ENCODE measurements at regions not wholly inside any gene's neighbourhood (a gene's known extent, or its start where the extent isn't known, plus 50 kb on each side); places are given as distances from the start of the nearest gene placed in this dataset.

DNA sequence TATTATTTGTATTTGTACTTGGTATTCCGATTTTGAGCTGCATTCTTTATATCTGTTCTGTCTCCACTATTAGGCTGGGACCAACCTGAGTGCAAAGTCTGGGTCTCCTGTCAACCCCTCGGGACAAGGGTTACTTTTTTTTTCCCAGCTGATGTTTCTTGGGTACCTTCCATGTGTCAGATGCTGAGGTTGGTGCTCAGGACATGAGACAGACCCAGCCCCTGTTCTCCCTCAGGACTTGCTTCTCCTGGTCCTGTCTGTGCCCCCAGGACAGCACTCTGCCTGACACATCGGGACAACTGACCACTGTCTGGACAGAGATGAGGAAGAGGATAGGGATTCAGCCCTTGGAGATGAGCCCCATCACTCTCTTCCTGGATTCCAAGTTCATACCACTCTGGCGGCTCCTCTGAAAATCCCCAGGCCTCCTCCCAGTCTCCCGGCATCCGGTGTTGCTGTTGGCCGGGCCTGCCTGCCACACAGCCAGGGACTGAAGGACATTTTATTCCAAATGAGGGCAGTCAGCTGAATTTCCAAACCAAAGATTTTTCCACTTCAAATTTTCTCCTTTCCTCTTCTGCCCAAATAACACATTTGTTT, 55.6 kb upstream of the FMOD start:
- in situ Hi-C loops (cut with HindIII; ENCODE audit: extremely low pct_ligation_motif_present, low pct_unique_long_range_greater_than_20kb) (no loop called here), intact Hi-C loops (cut with micrococcal nuclease; ENCODE audit: unreplicated experiment) (no loop called here)
- POLR2A ChIA-PET, result no interaction called here
- no peaks in the 10 kb centered on the region for H3K9me3 ChIP-seq (ENCODE audit: low read length)
- no TSS peak for BruUV-seq (replicated peaks)
- no peaks in the 10 kb centered on the region for H3K79me2 ChIP-seq (ENCODE audit: insufficient read depth, low read length)
- CTCF ChIA-PET (ENCODE audit: low intra/inter-chr PET ratio, low total read pairs), result no interaction called here
- H3K9ac ChIP-seq (ENCODE audit: insufficient read depth, low read depth, low read length), result no peak overlapping the region
- no peak overlapping the region for H3K4me2 ChIP-seq (ENCODE audit: low read depth, low read length)
- no peak overlapping the region for H3K4me3 ChIP-seq (replicated peaks in 1 of 3; ENCODE audit: insufficient read depth in 1 of 3, low read depth in 2 of 3, low read length in 3 of 3)
- peaks cover 0 to 15% of the 10 kb centered on the region in 2 experiments; a peak in 2 of 5 replicates for H3K27me3 ChIP-seq (ENCODE audit: control insufficient read depth in 1 of 2, insufficient read depth in 2 of 2, low read length in 2 of 2)
- FAIRE-seq (no peak), ATAC-seq (no peak), DNase-seq (ENCODE audit: low spot score) (no peak)
- no peaks in the 10 kb centered on the region for H3K36me3 ChIP-seq (replicated peaks in 1 of 2; ENCODE audit: control insufficient read depth in 1 of 2, insufficient read depth in 2 of 2, low read length in 2 of 2)
- 37% methylated on average over 7 of the region's 7 CpGs for WGBS (ENCODE audit: low lambda C conversion rate)
- no peak overlapping the region for H3K27ac ChIP-seq (ENCODE audit: extremely low read length, insufficient read depth, low read length)
- no peaks in the 10 kb centered on the region for H3K4me1 ChIP-seq (ENCODE audit: insufficient read depth, low read length)
- no peak overlapping the region for H2AFZ ChIP-seq (ENCODE audit: low read length)
- no peaks in the 10 kb centered on the region for H4K20me1 ChIP-seq (ENCODE audit: insufficient read depth, low read length)
- TF ChIP-seq SATB2 (CRISPR knock-in tag; IDR thresholded peaks at IDR 0.05) (no peak), MXD4 (CRISPR knock-in tag; IDR thresholded peaks at IDR 0.05) (no peak), HNRNPK (IDR thresholded peaks at IDR 0.05; ENCODE audit: low read depth, low read length, poor library complexity, severe bottlenecking) (no peak), ASH2L (IDR thresholded peaks at IDR 0.05; ENCODE audit: insufficient read length, low read depth, low read length) (no peak), SIX4 (CRISPR knock-in tag; IDR thresholded peaks at IDR 0.05) (no peak), KMT2B (CRISPR knock-in tag; IDR thresholded peaks at IDR 0.05) (no peak), THYN1 (CRISPR knock-in tag; IDR thresholded peaks at IDR 0.05; ENCODE audit: borderline replicate concordance, low read depth) (no peak), GABPA (IDR thresholded peaks at IDR 0.05; ENCODE audit: low read depth, low read length) (no peak), GABPA (CRISPR knock-in tag; IDR thresholded peaks at IDR 0.05; ENCODE audit: low read depth) (no peak)
- TF ChIP-seq, protein P1, sequence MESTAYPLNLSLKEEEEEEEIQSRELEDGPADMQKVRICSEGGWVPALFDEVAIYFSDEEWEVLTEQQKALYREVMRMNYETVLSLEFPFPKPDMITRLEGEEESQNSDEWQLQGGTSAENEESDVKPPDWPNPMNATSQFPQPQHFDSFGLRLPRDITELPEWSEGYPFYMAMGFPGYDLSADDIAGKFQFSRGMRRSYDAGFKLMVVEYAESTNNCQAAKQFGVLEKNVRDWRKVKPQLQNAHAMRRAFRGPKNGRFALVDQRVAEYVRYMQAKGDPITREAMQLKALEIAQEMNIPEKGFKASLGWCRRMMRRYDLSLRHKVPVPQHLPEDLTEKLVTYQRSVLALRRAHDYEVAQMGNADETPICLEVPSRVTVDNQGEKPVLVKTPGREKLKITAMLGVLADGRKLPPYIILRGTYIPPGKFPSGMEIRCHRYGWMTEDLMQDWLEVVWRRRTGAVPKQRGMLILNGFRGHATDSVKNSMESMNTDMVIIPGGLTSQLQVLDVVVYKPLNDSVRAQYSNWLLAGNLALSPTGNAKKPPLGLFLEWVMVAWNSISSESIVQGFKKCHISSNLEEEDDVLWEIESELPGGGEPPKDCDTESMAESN (CRISPR knock-in tag; conservative IDR thresholded peaks at IDR 0.05), result no peak
- TF ChIP-seq, protein P2, sequence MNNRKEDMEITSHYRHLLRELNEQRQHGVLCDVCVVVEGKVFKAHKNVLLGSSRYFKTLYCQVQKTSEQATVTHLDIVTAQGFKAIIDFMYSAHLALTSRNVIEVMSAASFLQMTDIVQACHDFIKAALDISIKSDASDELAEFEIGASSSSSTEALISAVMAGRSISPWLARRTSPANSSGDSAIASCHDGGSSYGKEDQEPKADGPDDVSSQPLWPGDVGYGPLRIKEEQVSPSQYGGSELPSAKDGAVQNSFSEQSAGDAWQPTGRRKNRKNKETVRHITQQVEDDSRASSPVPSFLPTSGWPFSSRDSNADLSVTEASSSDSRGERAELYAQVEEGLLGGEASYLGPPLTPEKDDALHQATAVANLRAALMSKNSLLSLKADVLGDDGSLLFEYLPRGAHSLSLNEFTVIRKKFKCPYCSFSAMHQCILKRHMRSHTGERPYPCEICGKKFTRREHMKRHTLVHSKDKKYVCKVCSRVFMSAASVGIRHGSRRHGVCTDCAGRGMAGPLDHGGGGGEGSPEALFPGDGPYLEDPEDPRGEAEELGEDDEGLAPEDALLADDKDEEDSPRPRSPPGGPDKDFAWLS (CRISPR knock-in tag; IDR thresholded peaks at IDR 0.05; ENCODE audit: borderline replicate concordance), result no peak
- TF ChIP-seq, protein P3, sequence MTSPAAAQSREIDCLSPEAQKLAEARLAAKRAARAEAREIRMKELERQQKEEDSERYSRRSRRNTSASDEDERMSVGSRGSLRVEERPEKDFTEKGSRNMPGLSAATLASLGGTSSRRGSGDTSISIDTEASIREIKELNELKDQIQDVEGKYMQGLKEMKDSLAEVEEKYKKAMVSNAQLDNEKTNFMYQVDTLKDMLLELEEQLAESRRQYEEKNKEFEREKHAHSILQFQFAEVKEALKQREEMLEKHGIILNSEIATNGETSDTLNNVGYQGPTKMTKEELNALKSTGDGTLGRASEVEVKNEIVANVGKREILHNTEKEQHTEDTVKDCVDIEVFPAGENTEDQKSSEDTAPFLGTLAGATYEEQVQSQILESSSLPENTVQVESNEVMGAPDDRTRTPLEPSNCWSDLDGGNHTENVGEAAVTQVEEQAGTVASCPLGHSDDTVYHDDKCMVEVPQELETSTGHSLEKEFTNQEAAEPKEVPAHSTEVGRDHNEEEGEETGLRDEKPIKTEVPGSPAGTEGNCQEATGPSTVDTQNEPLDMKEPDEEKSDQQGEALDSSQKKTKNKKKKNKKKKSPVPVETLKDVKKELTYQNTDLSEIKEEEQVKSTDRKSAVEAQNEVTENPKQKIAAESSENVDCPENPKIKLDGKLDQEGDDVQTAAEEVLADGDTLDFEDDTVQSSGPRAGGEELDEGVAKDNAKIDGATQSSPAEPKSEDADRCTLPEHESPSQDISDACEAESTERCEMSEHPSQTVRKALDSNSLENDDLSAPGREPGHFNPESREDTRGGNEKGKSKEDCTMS (CRISPR knock-in tag; conservative IDR thresholded peaks at IDR 0.05), result no peak
- TF ChIP-seq, protein P4, sequence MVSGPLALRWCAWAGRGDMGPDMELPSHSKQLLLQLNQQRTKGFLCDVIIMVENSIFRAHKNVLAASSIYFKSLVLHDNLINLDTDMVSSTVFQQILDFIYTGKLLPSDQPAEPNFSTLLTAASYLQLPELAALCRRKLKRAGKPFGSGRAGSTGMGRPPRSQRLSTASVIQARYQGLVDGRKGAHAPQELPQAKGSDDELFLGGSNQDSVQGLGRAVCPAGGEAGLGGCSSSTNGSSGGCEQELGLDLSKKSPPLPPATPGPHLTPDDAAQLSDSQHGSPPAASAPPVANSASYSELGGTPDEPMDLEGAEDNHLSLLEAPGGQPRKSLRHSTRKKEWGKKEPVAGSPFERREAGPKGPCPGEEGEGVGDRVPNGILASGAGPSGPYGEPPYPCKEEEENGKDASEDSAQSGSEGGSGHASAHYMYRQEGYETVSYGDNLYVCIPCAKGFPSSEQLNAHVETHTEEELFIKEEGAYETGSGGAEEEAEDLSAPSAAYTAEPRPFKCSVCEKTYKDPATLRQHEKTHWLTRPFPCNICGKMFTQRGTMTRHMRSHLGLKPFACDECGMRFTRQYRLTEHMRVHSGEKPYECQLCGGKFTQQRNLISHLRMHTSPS (CRISPR knock-in tag; IDR thresholded peaks at IDR 0.05; ENCODE audit: low read depth), result no peak
